GM21786 (cell line): ENCODE measurements at regions not wholly inside any gene's neighbourhood (a gene's known extent, or its start where the extent isn't known, plus 50 kb on each side); places are given as distances from the start of the nearest gene placed in this dataset.

Experiments
- ATAC-seq: cut with Tn5 transposase; IDR thresholded peaks from one replicate; pipeline ENCODE4 v1.9.1; 2021; ENCODE audit not compliant: unreplicated experiment

DNA sequence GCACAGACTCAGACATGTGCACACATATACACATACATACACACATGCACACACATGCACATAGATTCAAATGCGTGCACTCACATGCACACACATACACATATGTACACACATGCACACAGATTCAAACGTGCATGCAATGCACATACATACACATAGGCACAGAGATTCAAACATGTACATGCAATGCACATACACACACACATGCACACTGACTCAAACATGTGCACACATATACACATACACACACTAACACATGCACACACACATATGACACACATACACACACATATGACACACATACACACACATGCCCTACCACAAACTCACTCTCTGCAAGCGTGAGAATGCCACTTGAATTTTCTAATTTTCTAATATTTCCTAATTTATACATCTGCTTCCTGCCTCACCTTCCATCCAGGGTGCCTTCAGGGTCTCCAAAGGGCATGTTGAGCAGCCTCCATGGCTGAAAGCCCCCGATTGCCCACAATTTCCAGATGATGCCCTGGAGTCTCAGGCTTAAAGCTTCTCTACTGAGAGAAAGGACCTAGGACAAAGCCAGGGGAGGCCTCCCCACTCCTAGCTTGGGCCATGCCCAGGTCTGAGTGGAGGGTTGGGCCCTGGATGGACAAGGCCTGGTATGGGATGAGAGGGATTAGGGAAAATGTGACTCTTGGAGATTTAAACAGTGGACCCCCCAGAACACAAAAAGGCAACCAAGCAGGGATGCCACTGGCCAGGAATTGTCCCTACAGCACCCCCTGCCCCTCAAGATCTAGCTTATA lies 487.1 kb downstream of the TCERG1L start:
- no peak for ATAC-seq

DNA sequence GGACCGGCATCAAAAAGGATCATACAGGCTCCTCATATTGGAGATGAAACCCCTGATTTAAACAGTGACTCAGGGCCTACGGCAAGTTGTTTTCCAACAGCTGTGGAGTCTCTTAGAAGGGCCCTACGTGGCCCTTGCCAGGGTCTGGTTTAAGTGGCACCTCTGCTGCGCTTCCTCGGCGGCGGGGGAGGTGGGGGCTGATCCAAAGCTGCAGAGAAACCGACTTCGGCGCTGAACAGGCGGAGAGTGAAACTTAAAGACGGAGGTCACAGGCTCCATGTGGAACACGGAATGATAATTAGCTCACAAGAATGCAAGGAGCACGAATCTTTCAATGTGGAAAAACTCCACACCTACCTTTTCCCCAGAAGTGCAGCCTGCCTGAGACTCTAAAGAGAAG lies 477.9 kb downstream of the TCERG1L start:
- no peak for ATAC-seq

DNA sequence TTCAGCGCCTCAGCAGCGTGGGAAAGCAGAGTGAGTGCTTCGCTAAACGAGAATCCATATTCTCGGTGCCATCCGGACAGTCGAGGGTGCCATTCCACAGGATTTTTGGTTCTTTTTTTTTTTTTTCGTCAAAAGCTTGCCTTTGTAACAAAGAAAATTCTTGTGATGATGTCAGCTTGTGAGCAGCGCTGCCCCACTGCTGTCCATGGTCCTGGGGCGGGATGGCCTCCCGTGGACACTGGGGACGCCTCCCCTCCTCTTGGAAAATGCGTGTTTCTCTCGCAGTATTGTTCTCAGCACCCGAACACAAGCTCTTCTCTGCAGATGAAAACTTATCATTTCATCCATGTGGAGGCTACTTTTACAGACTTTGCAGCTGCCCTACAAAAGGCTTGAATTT lies 477.4 kb downstream of the TCERG1L start:
- ATAC-seq = no peak

DNA sequence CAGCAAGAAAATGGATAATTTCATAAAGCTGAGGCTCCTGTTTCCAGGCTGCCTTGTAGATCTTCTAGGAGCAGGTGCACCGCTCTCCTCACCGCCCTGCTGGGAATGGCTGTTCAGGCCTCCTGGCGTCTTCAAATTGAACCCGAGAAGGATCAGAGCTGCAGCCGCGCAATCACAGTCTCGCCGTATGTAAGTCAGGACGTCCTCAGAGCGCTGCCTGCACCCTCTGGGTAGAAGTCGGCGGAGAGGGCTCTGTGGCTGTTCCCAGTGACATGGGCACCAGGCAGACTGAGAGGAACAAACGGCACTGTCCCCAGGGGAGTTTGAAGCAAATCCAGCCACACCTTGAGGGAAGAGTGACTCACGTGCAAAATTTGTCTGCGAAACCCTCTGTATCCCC lies 476.9 kb downstream of the TCERG1L start:
- ATAC-seq = no peak

DNA sequence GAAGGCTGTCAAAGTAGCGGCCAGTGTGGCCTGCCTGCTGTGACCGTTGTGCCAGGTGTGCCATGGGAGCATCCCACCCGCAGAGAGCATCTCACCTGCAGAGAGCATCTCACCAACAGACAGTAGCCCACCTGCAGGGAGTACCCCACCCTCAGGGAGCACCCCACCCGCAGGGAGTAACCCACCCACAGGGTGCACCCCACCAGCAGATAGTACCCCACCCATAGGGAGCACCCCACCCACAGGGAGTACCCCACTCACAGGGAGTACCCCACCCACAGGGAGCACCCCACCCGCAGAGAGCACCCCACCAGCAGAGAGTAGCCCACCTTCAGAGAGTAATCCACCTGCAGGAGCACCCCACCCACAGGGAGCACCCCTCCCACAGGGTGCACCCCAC lies 476.5 kb downstream of the TCERG1L start:
- ATAC-seq = no peak

DNA sequence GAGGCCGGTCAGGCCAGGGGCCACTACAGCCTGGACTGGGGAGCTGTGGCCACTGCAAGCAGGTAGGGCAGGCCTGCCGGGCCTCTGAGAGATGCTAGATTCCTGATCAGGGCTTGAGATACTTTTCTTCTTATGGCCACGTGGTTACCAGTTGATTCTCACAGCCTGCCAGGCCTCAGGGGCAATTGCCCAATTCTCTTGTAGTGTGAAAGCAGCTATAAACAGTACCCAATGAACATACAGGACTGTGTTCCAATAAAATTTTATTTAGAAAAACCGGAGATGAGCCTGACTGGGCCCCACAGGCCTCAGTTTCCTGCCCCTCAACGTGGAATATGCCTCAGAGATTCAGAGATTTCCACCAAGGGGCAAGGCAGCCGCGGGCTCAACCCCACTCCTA lies 475.2 kb downstream of the TCERG1L start:
- no peak for ATAC-seq

DNA sequence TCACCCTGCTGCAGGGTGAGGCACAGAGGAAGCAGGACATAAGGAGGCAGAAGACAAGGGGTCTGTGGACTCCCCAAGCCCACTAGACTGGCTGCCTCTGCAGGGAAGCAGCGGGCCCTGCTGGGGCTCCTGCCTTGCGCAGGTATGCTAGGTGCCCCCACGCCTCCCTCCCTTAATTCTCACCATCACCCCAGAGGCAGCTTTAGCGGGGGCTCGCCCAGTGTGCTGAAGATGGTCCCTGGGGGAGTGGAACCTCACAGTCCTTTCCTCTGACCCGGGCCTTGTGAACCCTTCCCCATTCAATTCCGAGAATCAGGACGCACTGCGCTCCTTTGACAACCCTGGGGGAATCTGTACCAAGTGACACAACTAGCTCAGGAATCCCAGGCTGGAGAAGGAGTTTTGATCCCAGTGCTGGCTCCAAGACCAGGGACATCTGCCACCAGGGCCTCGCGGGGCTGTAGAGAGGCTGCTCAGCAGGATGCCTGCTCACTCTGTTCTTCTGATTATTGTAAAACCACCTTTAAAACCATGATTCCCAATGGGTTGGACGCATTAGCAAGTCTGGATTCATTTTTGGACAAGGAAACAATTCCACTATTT lies 468.4 kb downstream of the TCERG1L start:
- no peak for ATAC-seq

DNA sequence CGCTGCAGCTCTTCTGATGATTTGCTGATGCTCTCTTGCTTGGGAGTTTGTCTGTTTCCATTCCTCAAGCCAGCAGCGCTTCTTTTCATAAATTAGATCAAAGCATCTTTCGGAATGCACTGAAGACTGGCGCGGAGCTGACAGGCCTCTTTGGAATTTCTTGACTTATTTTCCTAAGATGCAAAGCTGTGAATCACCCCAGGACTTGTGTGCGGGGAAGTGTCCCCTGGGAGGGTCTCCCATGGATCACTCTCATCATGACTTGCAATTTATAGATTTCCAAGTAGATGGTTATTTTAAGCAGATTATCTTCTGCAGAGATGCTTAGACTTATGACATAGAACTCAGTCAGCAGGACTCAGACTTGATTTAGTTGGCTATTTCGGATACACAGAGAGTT lies 467.2 kb downstream of the TCERG1L start:
- ATAC-seq = no peak

DNA sequence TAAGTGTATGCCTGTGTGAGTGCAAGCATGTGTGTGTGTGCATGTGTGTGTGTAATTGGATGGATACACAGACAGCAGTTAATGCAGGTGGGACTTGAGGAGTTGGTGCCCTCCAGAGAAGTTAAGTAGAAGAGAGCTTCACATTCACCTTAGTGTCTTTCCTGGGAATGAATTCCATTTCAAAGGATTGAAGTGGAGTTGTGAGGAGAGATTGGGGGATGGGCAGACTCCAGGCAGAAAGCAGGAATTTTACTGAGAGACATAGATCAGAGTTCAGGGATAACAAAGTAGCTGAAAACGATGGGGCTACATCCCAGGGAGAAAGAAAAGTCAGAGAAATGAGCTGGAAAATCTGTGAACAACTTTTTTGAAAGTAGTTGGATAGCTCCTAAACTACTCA lies 464.4 kb downstream of the TCERG1L start:
- no peak for ATAC-seq

DNA sequence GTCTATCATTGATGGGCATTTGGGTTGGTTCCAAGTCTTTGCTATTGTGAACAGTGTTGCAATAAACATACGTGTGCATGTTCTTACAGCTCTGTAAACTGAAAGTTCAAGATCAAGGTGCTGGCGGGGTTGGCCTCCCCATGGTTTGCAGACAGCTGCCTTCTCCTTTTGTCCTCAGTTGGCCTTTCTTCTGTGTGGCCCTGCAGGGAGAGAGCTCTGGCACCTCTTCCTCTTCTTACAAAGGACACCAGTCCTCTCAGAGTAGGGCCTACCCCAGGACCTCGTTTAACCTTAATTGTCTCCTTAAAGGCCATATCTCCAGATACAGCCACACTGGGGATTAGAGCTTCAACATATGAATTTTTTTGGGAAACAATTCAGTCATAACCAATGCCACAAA lies 462.7 kb downstream of the TCERG1L start:
- no peak for ATAC-seq

DNA sequence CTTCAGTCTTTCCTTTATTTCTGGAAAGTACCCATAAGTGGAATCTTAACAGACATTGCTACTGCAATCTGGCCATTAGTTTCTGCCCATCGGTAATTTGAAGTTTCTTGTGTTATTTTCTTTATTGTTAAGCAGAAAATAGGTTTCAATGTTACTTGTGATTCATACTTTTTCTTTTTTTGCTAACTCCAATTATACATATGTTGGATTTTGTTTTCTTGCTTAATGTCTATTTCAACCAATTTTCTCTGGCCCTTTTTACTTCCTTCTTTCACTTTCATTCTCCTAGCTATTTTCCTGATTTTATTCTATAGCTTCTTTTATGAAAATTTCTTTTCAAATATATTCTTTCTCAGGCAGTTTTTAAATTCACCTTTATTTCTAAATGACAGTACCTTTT lies 457.4 kb downstream of the TCERG1L start:
- no peak for ATAC-seq

DNA sequence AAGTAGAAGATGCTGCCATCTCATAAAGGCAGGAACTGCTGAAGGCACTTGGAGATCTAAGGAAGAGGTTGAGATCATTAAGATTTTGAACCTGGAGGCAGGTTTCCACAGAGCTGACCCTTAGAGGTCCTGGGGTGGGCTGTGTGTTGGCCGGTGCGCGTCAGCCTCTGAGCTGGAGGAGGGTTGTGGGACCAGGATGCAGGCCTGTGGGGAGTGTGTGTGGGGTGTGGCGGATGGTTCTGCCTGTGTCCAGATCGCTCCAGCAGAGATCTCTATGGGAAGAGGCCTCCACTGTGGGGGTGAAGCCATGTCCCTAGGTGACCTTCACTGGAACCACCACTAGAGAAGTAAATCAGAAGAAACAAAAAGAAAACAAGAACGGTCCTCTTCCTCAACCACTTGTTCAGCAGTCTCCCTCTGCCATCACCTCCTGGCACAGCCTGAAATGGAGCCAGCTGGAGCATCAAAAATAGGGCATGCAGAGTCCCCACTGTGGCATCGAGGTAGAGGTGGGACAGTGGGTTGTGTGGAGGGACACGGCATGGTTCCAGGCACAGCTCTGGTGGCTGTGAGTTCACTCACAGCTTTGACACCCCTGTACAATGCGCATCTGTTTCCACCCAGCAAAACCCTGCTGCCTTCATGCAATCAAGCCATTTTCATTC lies 453.8 kb downstream of the TCERG1L start:
- ATAC-seq = no peak

DNA sequence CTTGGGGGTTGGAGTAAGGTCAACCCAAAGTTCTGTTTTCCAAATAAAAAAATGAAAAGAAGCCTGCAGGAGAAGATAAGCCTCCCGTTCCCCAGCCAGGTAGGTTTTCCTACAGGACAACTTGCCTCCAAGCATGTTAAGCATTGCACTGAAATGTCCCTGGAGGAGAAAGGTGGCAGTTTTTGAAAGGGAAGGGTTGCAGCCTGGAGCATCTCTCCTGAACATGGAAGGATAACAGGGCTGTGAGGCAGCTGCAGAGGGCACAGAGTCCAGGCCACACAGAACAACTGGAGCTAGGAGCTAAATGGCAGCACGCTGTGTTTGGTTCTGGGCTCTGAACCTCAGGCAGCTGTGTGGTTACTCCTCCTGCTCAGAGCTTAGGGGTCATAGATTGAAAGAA lies 452.9 kb downstream of the TCERG1L start:
- no peak for ATAC-seq

DNA sequence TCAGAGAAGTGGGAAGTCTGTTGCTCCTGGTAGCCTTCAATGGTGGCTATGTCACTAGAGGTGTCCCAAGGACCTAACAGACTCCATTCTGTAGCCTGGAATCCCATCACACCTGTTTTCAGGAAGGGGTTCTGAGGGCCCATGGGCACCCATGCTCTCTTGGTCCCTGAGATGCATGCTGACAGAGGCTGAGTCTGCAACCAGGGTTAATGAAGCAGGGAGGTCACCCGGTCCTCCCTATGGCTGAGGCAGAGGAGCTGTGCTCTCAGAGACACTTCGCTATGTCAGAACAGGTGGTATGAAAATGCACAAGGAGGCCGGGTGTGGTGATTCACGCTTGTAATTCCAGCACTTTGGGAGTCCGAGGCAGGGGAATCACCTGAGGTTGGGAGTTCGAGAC lies 452.1 kb downstream of the TCERG1L start:
- no peak for ATAC-seq

DNA sequence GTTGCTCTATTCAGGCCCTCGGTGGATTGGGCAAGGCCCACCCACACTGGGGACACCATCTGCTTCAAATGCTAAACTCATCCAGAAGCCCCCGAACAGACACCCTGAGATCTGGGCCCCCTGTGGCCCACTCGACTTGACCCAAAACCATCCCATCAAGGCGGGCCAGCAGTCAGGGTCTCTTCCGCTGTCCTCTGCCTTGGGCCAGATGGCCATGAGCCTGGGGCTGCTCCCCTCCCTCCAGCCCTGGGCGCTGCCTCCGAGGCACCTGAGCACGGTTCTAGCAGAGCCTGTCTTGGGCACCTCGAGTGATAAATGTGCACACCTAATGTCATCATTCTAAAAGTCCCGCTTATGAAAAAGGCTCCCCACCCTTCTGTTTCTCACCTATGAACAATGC lies 449.4 kb downstream of the TCERG1L start:
- ATAC-seq = no peak

DNA sequence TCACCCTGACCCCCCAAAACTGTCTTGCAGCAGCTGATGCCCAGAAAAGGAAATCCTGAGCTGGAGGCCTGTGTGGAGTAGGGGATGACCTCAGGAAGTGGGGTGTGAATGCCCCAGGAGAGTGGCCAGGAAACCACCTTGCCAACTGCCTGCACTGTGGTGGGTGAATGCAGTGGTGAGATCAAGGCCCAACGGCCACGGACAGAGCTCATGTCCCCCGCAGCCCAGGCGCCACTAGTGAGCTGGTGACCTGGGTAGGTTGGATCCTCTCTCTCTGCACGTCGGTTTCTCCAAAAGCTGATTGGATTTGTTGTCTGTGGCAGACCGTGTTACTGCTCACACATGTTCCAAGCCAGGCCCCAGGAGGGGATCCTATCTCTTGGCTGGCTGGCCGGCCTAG lies 448.9 kb downstream of the TCERG1L start:
- no peak for ATAC-seq

DNA sequence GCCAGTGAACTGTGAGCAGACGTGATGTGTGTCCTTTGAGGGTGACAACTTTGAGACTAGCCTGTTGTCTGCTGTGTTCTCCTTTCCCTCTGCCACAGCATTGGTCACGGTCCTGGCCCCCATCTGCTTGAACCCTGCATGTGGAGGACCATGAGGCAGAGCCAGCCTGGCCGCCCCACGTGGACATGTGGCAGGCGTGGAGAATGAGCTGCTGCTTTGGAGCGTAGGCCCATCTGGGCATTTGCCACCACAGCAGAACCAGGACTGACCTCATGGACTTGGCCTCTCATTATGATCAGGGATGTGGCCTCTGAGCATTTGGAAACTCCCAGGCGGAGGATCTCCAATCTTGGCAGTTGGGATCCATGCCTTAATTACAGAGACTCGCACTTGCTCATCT lies 448.5 kb downstream of the TCERG1L start:
- no peak for ATAC-seq

DNA sequence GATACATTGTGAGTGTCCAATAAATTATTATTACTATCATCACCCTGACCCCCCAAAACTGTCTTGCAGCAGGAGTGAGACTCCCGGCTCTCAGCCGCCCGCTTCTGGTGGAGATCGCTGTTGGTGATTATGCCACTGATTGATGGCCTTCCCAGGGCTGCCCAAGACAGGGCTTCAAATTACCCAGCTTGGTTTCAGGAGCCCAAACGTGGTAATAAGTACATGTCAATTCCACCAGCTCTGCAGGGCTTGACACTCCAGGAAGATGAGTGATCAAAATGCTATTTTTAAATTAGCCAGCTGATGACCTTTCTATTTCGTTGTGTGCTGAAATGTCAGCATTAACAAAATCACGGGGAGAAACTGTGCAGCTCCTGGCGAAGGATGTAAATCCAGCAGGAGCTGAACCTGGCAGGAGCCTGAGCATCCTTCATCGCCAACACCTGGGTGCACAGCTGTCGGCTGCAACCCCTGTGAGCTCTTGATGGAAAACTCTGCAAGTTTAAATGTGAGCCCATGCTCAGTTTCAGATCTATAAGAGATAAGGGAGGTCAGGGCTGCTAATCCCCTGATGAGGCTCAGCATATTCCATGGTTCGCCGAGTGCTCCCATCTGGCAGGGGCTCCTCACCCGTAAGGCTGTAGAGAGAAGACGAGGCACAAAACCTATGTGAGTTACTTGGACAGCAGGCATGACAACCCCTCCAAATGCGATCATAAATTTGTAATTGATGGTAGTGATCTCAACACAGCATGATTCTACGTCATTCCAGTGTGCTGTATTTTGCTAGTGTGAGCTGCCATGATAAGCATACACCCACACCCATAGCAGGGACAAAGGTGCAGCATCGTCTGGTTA lies 446.3 kb downstream of the TCERG1L start:
- no peak for ATAC-seq

DNA sequence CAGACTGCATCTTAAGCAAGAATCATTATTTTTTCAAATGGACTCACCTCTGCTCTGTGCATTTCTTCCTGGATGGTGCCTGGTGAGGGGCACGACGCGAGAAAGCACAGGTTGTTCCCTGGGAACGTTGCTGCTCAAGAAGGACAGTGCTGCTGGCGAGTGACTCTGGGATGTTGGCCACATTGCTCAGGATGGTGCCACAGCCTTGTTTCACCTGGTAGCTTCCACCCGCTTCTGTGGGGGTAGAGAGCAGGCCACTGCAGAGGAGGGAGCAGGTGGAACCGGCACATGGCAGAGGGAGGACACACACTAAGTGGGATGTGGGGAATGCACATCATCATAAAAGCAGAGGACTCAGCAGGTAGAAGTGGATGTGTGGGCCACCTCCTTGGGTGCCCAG lies 444.7 kb downstream of the TCERG1L start:
- no peak for ATAC-seq

DNA sequence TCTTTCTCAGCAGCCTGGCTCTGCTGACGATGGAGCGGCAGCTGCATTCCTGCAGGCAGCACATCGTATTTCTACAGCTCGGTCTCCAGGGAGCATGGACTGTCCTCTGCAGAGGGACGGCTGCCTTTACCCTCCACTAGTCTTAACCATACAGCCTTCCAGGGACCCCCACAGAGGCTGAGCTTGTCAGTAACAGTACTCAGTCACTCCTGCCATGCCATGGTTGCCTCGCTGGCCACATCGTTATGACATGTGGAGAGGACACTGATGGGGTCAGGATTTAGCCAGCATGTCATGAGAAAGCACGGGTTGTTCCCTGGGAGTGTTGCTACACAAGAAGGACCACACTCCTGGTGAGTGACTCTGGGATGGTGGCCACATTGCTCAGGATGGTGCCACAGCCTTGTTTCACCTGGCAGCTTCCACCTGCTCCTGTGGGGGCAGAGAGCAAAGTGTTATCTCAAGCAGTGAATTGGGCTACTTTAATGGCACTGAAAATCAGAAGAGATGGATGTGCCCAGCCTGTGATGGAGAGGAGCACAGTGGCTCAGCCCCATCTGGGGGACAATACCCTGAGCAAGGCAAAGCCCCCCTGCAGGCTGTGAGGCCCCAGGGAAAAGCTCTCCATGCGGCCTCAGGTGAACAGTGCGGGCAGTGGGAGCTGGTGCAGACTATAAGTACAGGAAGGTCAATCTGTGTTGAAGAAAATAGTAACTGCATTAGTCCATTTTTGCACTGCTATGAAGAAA lies 443.9 kb downstream of the TCERG1L start:
- no peak for ATAC-seq
